Fibroblast of villous mesenchyme (primary cell): ENCODE measurements at regions not wholly inside any gene's neighbourhood (a gene's known extent, or its start where the extent isn't known, plus 50 kb on each side); places are given as distances from the start of the nearest gene placed in this dataset.
A peak's percentile ranks its signal among the peaks of the same experiment; 100 is the strongest.

Source experiments
- DNase-seq: peaks from one replicate; pipeline ENCODE4 v3.0.0-alpha.2; 2010; ENCODE audit warnings: low read depth
- H3K4me3 ChIP-seq: 2 replicates; pipeline ENCODE4 v1.5.1; 2011; ENCODE audit warnings: low read depth, mild to moderate bottlenecking, low read length
- CTCF ChIP-seq: IDR thresholded peaks from 2 replicates; pipeline ENCODE4 v1.5.1; 2012; ENCODE audit warnings: low read depth, mild to moderate bottlenecking, low read length; ENCODE audit not compliant: insufficient read depth

GRCh38 chr11:110828086-110828485, 115.8 kb upstream of the ARHGAP20 start:
- H3K4me3 ChIP-seq: no peak overlapping the region
- DNase-seq: no peak
- no peak for TF ChIP-seq CTCF

- TF ChIP-seq CTCF: no peak
Measured at GRCh38 chr11:110827276-110827675, 115.0 kb upstream of the ARHGAP20 start.

GRCh38 chr11:110824912-110825620, 112.8 kb upstream of the ARHGAP20 start:
- H3K4me3 ChIP-seq: no peak overlapping the region
- TF ChIP-seq CTCF: no peak
- DNase-seq: no peak

More at GRCh38 chr11:110827276-110827675, 115.0 kb upstream of the ARHGAP20 start:
- H3K4me3 ChIP-seq: no peak overlapping the region
- no peak for DNase-seq

- TF ChIP-seq CTCF: no peak
- H3K4me3 ChIP-seq: no peak overlapping the region
- peak; percentile 63 for DNase-seq
Measured at GRCh38 chr11:110818032-110818687, 105.9 kb upstream of the ARHGAP20 start.

- no peak for TF ChIP-seq CTCF
- H3K4me3 ChIP-seq: no peak overlapping the region
- no peak for DNase-seq
Measured at GRCh38 chr11:110812086-110812733, 100.0 kb upstream of the ARHGAP20 start.

GRCh38 chr11:110809417-110810199, 97.4 kb upstream of the ARHGAP20 start:
- TF ChIP-seq CTCF: no peak
- no peak for DNase-seq
- H3K4me3 ChIP-seq: no peak overlapping the region
